Caco-2 (cell line): ENCODE measurements at regions not wholly inside any gene's neighbourhood (a gene's known extent, or its start where the extent isn't known, plus 50 kb on each side); places are given as distances from the start of the nearest gene placed in this dataset.

Experiments used
- BruUV-seq: library from RNA; stranded (reverse); fragments of 400-500 nt; replicated peaks from 2 replicates; lab custom pipeline; 2021; lab: Mats Ljungman, UMichigan
- CTCF ChIA-PET: fragments of 300-600 bp; sonication (Branson Sonifier 250); formaldehyde crosslinking; loops from one replicate; lab custom pipeline; 2022; ENCODE audit warnings: antibody characterized with exemption; lab: Charles Lee
- POLR2A ChIA-PET: fragments of 300-600 bp; sonication (Branson Sonifier 250); formaldehyde crosslinking; loops from one replicate; lab custom pipeline; 2022; ENCODE audit warnings: antibody characterized with exemption; lab: Charles Lee
- DNase-seq, 2 experiments: peaks; one replicate each; pipeline versions ENCODE4 v3.0.0 to v3.0.0-alpha.2; 2020 to 2022
- H3K27me3 ChIP-seq: replicated peaks from 2 replicates; pipeline ENCODE4 v1.6.0; 2011; ENCODE audit warnings: low read length; ENCODE audit not compliant: control insufficient read depth, insufficient read depth
- H3K36me3 ChIP-seq: 2 replicates; pipeline ENCODE4 v1.5.1; 2011; ENCODE audit warnings: low read length; ENCODE audit not compliant: control insufficient read depth, insufficient read depth
- H3K4me1 ChIP-seq: fragments of 250-450 bp; sonication (Bioruptor Pico); 2 replicates; pipeline ENCODE4 v1.5.1; 2020; ENCODE audit warnings: mild to moderate bottlenecking
- H3K4me3 ChIP-seq: 2 replicates; pipeline ENCODE4 v1.5.1; 2011; ENCODE audit warnings: low read depth, mild to moderate bottlenecking, control low read depth, low read length
- H3K9me3 ChIP-seq: fragments of 250-450 bp; sonication (Bioruptor Pico); 2 replicates; pipeline ENCODE4 v1.5.1; 2020; ENCODE audit warnings: mild to moderate bottlenecking, moderate library complexity
- H3K27ac Mint-ChIP-seq: one replicate; pipeline ENCODE4 v1.8.0; 2022; ENCODE audit warnings: mixed read lengths; ENCODE audit not compliant: unreplicated experiment
- H3K27me3 Mint-ChIP-seq: one replicate; pipeline ENCODE4 v1.8.0; 2022; ENCODE audit warnings: mixed read lengths; ENCODE audit not compliant: insufficient read depth, unreplicated experiment
- H3K36me3 Mint-ChIP-seq: one replicate; pipeline ENCODE4 v1.8.0; 2022; ENCODE audit warnings: mild to moderate bottlenecking, mixed read lengths; ENCODE audit not compliant: insufficient read depth, unreplicated experiment
- H3K4me1 Mint-ChIP-seq: one replicate; pipeline ENCODE4 v1.8.0; 2022; ENCODE audit warnings: low read depth, mixed read lengths; ENCODE audit not compliant: unreplicated experiment
- H3K4me3 Mint-ChIP-seq: one replicate; pipeline ENCODE4 v1.8.0; 2022; ENCODE audit warnings: mild to moderate bottlenecking, moderate library complexity, mixed read lengths; ENCODE audit not compliant: unreplicated experiment
- H3K9me3 Mint-ChIP-seq: one replicate; pipeline ENCODE4 v1.8.0; 2022; ENCODE audit warnings: mixed read lengths; ENCODE audit not compliant: unreplicated experiment
- intact Hi-C: fragments of 100-400 bp; cut with micrococcal nuclease; formaldehyde crosslinking; loops from one replicate; pipeline ENCODE4 v1.10.0; 2022; ENCODE audit not compliant: unreplicated experiment
- TF ChIP-seq, protein P1 (sequence below), 2 experiments: fragments of 200-600 bp in 1 of 2; IDR thresholded peaks; 1 replicate in 1 of 2; 2 replicates in 1 of 2; pipeline versions ENCODE4 v1.5.1 to v1.8.0; 2011 to 2022; ENCODE audit warnings: antibody characterized with exemption in 1 of 2, control low read depth in 1 of 2, inconsistent platforms in 1 of 2, low read depth in 1 of 2, low read length in 1 of 2, mild to moderate bottlenecking in 1 of 2, moderate library complexity in 1 of 2; ENCODE audit not compliant: insufficient read depth in 1 of 2, severe bottlenecking in 1 of 2, unreplicated experiment in 1 of 2

GRCh38 chr5:52269859-52270258 lies 517.9 kb upstream of the ITGA1 start:
- BruUV-seq: no TSS peak

DNA sequence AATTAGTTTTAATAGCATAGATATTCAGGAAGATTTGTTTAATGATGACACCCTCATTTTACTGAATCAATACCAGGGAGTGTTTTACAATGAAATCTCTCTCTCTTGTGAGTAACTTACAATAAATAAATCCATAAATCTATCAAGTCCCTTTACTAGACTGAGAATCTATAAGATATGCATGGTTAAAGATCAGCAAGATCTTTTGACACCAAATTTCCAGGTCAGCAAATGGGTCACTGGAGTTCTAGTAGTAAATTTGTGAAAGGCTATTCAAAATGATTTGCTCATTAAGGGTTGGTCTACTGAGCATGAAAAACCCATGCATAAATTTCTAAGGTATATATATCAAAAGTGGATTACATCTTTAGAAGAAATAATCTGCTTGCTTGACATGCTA lies 512.1 kb upstream of the ITGA1 start:
- no peaks in the 10 kb centered on the region for H3K9me3 Mint-ChIP-seq
- POLR2A ChIA-PET: no interaction called here
- TF ChIP-seq, protein P1, sequence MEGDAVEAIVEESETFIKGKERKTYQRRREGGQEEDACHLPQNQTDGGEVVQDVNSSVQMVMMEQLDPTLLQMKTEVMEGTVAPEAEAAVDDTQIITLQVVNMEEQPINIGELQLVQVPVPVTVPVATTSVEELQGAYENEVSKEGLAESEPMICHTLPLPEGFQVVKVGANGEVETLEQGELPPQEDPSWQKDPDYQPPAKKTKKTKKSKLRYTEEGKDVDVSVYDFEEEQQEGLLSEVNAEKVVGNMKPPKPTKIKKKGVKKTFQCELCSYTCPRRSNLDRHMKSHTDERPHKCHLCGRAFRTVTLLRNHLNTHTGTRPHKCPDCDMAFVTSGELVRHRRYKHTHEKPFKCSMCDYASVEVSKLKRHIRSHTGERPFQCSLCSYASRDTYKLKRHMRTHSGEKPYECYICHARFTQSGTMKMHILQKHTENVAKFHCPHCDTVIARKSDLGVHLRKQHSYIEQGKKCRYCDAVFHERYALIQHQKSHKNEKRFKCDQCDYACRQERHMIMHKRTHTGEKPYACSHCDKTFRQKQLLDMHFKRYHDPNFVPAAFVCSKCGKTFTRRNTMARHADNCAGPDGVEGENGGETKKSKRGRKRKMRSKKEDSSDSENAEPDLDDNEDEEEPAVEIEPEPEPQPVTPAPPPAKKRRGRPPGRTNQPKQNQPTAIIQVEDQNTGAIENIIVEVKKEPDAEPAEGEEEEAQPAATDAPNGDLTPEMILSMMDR (IDR thresholded peaks at IDR 0.05; ENCODE audit: insufficient read depth in 1 of 2, low read depth in 1 of 2, low read length in 1 of 2, severe bottlenecking in 1 of 2, unreplicated experiment in 1 of 2): no peak
- Histone ChIP-seq H3K36me3 (no peaks in the 10 kb centered on the region), H3K4me1 (no peaks in the 10 kb centered on the region), H3K4me3 (no peak overlapping the region), H3K27me3 (no peaks in the 10 kb centered on the region), H3K9me3 (no peaks in the 10 kb centered on the region)
- no peaks in the 10 kb centered on the region for H3K27me3 Mint-ChIP-seq
- BruUV-seq: no TSS peak
- H3K36me3 Mint-ChIP-seq: no peaks in the 10 kb centered on the region
- H3K4me1 Mint-ChIP-seq: no peaks in the 10 kb centered on the region
- no peak overlapping the region for H3K27ac Mint-ChIP-seq
- DNase-seq: no peak
- intact Hi-C loops: no loop called here
- CTCF ChIA-PET: no interaction called here
- H3K4me3 Mint-ChIP-seq: no peak overlapping the region

More at GRCh38 chr5:52269859-52270258, 517.9 kb upstream of the ITGA1 start:
- intact Hi-C loops: no loop called here
- CTCF ChIA-PET: no interaction called here
- DNase-seq: no peak
- H3K4me1 Mint-ChIP-seq: no peaks in the 10 kb centered on the region
- no peaks in the 10 kb centered on the region for H3K27me3 Mint-ChIP-seq
- no peak overlapping the region for H3K4me3 ChIP-seq
- H3K36me3 Mint-ChIP-seq: no peaks in the 10 kb centered on the region
- H3K36me3 ChIP-seq: no peaks in the 10 kb centered on the region
- TF ChIP-seq, protein P1 (IDR thresholded peaks at IDR 0.05; ENCODE audit: insufficient read depth in 1 of 2, low read depth in 1 of 2, low read length in 1 of 2, severe bottlenecking in 1 of 2, unreplicated experiment in 1 of 2): no peak
- no peaks in the 10 kb centered on the region for H3K27me3 ChIP-seq
- no peaks in the 10 kb centered on the region for H3K9me3 ChIP-seq
- H3K27ac Mint-ChIP-seq: no peak overlapping the region
- POLR2A ChIA-PET: no interaction called here
- H3K4me3 Mint-ChIP-seq: no peak overlapping the region
- H3K4me1 ChIP-seq: no peaks in the 10 kb centered on the region
- no peaks in the 10 kb centered on the region for H3K9me3 Mint-ChIP-seq

DNA sequence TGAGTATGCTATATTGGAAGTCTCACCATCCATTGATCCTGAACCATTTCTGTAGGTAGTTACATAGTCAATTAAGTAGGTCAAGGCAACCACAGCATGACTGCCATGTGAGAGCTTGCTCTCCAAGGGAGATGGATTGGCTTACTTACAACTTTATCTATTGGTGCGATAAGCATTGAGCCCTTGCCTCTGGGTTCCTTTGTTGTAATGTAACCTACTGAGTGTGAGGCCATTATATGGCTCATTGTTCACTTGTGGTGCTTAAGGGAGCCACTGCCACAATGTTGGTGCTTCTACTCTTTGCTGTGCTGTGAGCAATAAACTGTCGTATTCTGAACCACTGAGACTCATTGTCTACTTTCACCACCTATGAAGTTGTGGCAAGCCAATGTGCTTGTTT lies 510.6 kb upstream of the ITGA1 start:
- no peaks in the 10 kb centered on the region for H3K27me3 Mint-ChIP-seq
- H3K9me3 Mint-ChIP-seq: no peaks in the 10 kb centered on the region
- no peak for DNase-seq
- no peaks in the 10 kb centered on the region for H3K4me1 Mint-ChIP-seq
- Histone ChIP-seq H3K4me3 (no peak overlapping the region), H3K4me1 (no peaks in the 10 kb centered on the region), H3K9me3 (no peaks in the 10 kb centered on the region), H3K36me3 (no peaks in the 10 kb centered on the region), H3K27me3 (no peaks in the 10 kb centered on the region)
- ChIA-PET POLR2A (no interaction called here), CTCF (no interaction called here)
- no peak overlapping the region for H3K27ac Mint-ChIP-seq
- H3K4me3 Mint-ChIP-seq: no peak overlapping the region
- TF ChIP-seq, protein P1 (IDR thresholded peaks at IDR 0.05; ENCODE audit: insufficient read depth in 1 of 2, low read depth in 1 of 2, low read length in 1 of 2, severe bottlenecking in 1 of 2, unreplicated experiment in 1 of 2): no peak
- intact Hi-C loops: no loop called here
- BruUV-seq: no TSS peak
- H3K36me3 Mint-ChIP-seq: no peaks in the 10 kb centered on the region
